Uterus (tissue), 3 donors: ENCODE measurements at regions not wholly inside any gene's neighbourhood (a gene's known extent, or its start where the extent isn't known, plus 50 kb on each side); places are given as distances from the start of the nearest gene placed in this dataset.

Source experiments
- DNase-seq, 2 donors: peaks; one replicate each; pipeline ENCODE4 v3.0.0-alpha.2; 2019 to 2020
- H3K27ac ChIP-seq, 2 donors: fragments of 200-600 bp; sonication (generic); 1 replicate in 1 of 2; 2 replicates in 1 of 2; pipeline ENCODE4 v1.5.1; 2016 to 2018
- H3K27me3 ChIP-seq, 2 donors: fragments of 200-600 bp; sonication (generic); one replicate each; pipeline ENCODE4 v1.5.1; 2018 to 2019; ENCODE audit warnings: control low read depth in 1 of 2
- H3K36me3 ChIP-seq, 2 donors: fragments of 200-600 bp; sonication (generic); one replicate each; pipeline ENCODE4 v1.5.1; 2019; ENCODE audit warnings: control low read depth in 1 of 2
- H3K4me1 ChIP-seq, 2 donors: fragments of 200-600 bp; sonication (generic); one replicate each; pipeline ENCODE4 v1.5.1; 2018 to 2019; ENCODE audit warnings: control low read depth in 1 of 2
- H3K4me3 ChIP-seq, 2 donors: fragments of 200-600 bp; sonication (generic); 1 replicate in 1 of 2; 2 replicates in 1 of 2; pipeline ENCODE4 v1.5.1; 2018 to 2019; ENCODE audit warnings: mild to moderate bottlenecking in 1 of 2
- H3K9me3 ChIP-seq, 2 donors: fragments of 200-600 bp; sonication (generic); one replicate each; pipeline ENCODE4 v1.5.1; 2019; ENCODE audit warnings: control low read depth in 1 of 2
- CTCF ChIP-seq, 4 experiments: fragments of 200-600 bp in 2 of 4; fragments of 450-650 bp in 2 of 4; sonication (generic) in 2 of 4; IDR thresholded peaks; one replicate each; pipeline ENCODE4 v1.5.1; 2016 to 2019; ENCODE audit warnings: antibody characterized with exemption in 4 of 4, mild to moderate bottlenecking in 2 of 4, moderate library complexity in 1 of 4
- POLR2A ChIP-seq, 2 donors: fragments of 450-650 bp; IDR thresholded peaks; one replicate each; pipeline ENCODE4 v1.6.1; 2016; ENCODE audit warnings: antibody characterized with exemption in 2 of 2, mild to moderate bottlenecking in 1 of 2, moderate library complexity in 1 of 2
- intact Hi-C: fragments of 100-400 bp; cut with DNase I; formaldehyde crosslinking; loops from one replicate; pipeline ENCODE4 v1.15.1; 2023; ENCODE audit warnings: low total_unique reads
- donor health status: DM: yes; HTN: yes; CAD: no.

GRCh38 chr2:239471011-239471792, 70.4 kb upstream of the HDAC4 start:
- Histone ChIP-seq H3K36me3 (no peaks in the 10 kb centered on the region), H3K4me1 (no peaks in the 10 kb centered on the region), H3K4me3 (no peak overlapping the region), H3K27ac (no peak overlapping the region), H3K9me3 (no peaks in the 10 kb centered on the region), H3K27me3 (no peaks in the 10 kb centered on the region)
- TF ChIP-seq POLR2A (IDR thresholded peaks at IDR 0.05) (no peak), CTCF (IDR thresholded peaks at IDR 0.05) (no peak)
- no peak for DNase-seq
- intact Hi-C loops, result no loop called here

- Histone ChIP-seq H3K27ac (no peak overlapping the region), H3K36me3 (no peaks in the 10 kb centered on the region), H3K9me3 (no peaks in the 10 kb centered on the region), H3K4me3 (no peak overlapping the region), H3K4me1 (no peaks in the 10 kb centered on the region), H3K27me3 (no peaks in the 10 kb centered on the region)
- intact Hi-C loops, result no loop called here
- no peak for DNase-seq
- TF ChIP-seq POLR2A (IDR thresholded peaks at IDR 0.05) (no peak), CTCF (IDR thresholded peaks at IDR 0.05) (no peak)
These were observed 69.5 kb upstream of the HDAC4 start for GRCh38 chr2:239470151-239470900.

GRCh38 chr2:239469106-239469960, 68.5 kb upstream of the HDAC4 start:
- intact Hi-C loops, result no loop called here
- no peak overlapping the region for H3K27ac ChIP-seq
- H3K4me1 ChIP-seq, result no peaks in the 10 kb centered on the region
- no peak for TF ChIP-seq CTCF (IDR thresholded peaks at IDR 0.05)
- TF ChIP-seq POLR2A (IDR thresholded peaks at IDR 0.05), result no peak
- no peaks in the 10 kb centered on the region for H3K36me3 ChIP-seq
- H3K9me3 ChIP-seq, result no peaks in the 10 kb centered on the region
- H3K27me3 ChIP-seq, result no peaks in the 10 kb centered on the region
- no peak overlapping the region for H3K4me3 ChIP-seq
- no peak for DNase-seq

- TF ChIP-seq CTCF (IDR thresholded peaks at IDR 0.05) (no peak), POLR2A (IDR thresholded peaks at IDR 0.05) (no peak)
- H3K9me3 ChIP-seq, result no peaks in the 10 kb centered on the region
- no peaks in the 10 kb centered on the region for H3K36me3 ChIP-seq
- H3K27ac ChIP-seq, result no peak overlapping the region
- intact Hi-C loops, result no loop called here
- no peaks in the 10 kb centered on the region for H3K4me1 ChIP-seq
- H3K4me3 ChIP-seq, result no peak overlapping the region
- no peaks in the 10 kb centered on the region for H3K27me3 ChIP-seq
- DNase-seq, result no peak
These were observed 67.8 kb upstream of the HDAC4 start for GRCh38 chr2:239468491-239469105.
